ENCODE measurements at regions not wholly inside any gene's neighbourhood (a gene's known extent, or its start where the extent isn't known, plus 50 kb on each side); places are given as distances from the start of the nearest gene placed in this dataset.

DNA sequence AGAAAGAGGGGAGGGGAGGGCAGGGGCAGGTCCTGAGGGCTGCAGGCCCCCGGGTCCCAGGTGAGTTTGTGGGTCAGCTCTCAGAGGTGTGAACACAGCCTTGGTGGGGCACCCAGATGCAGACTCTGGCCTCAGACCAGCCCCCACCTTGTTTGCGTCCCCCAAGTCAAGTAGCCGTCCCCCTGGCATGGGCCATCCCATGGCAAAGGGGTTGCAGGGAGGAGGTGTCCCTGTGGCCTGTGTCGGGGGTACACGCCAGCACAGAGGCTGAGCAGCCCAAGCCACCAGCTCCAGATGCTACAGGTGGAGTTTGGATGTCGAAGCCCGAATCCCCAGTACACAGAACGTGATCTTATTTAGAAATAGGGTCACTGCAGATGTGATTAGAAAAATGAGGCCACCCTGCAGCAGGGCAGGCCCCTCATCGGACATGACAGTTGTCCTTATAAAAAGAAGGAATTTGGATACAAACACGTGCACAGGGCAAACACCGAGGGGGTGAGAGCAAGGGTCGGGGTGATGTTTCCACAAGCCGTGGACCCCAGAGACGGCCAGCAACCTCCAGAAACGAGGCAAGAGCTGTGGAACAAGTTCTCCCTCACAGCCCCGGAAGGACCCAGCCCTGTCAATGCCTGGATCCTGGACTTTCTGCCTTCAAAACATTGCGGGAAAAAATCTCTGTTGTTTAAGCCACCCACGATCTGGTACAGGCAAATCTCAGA, 141.2 kb upstream of the C14orf180 start:
- TF ChIP-seq, protein P1, sequence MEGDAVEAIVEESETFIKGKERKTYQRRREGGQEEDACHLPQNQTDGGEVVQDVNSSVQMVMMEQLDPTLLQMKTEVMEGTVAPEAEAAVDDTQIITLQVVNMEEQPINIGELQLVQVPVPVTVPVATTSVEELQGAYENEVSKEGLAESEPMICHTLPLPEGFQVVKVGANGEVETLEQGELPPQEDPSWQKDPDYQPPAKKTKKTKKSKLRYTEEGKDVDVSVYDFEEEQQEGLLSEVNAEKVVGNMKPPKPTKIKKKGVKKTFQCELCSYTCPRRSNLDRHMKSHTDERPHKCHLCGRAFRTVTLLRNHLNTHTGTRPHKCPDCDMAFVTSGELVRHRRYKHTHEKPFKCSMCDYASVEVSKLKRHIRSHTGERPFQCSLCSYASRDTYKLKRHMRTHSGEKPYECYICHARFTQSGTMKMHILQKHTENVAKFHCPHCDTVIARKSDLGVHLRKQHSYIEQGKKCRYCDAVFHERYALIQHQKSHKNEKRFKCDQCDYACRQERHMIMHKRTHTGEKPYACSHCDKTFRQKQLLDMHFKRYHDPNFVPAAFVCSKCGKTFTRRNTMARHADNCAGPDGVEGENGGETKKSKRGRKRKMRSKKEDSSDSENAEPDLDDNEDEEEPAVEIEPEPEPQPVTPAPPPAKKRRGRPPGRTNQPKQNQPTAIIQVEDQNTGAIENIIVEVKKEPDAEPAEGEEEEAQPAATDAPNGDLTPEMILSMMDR (IDR thresholded peaks at IDR 0.05; ENCODE audit: low read depth, low read length, missing control alignments), result no peak
- DNase-seq (ENCODE audit: extremely low read depth, low read depth), result no peak

DNA sequence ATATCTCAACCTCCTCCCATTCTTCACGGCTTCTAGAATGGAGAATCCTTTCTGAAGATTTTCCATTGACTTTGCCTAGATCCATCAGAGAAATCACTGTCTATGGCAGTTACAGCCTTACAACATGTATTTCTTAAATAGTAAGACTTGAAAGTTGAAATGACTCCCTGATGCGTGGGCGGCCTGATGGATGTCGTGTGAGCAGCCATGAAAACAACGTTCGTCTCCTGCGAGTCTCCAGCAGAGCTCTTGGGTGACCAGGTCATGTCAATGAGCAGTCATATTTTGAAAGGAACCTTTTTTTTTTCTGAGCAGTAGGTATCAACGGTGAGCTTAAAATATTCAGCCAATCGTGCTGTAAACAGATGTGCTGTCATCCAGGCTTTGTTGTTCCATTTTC, 139.9 kb upstream of the C14orf180 start:
- DNase-seq (ENCODE audit: extremely low read depth, low read depth), result no peak
- TF ChIP-seq, protein P1 (IDR thresholded peaks at IDR 0.05; ENCODE audit: low read depth, low read length, missing control alignments), result no peak
- H3K4me3 ChIP-seq (replicated peaks; ENCODE audit: low read depth, low read length), result no peak overlapping the region

More for the DNA sequence above, 141.2 kb upstream of the C14orf180 start:
- H3K4me3 ChIP-seq (replicated peaks; ENCODE audit: low read depth, low read length), result no peak overlapping the region

DNA sequence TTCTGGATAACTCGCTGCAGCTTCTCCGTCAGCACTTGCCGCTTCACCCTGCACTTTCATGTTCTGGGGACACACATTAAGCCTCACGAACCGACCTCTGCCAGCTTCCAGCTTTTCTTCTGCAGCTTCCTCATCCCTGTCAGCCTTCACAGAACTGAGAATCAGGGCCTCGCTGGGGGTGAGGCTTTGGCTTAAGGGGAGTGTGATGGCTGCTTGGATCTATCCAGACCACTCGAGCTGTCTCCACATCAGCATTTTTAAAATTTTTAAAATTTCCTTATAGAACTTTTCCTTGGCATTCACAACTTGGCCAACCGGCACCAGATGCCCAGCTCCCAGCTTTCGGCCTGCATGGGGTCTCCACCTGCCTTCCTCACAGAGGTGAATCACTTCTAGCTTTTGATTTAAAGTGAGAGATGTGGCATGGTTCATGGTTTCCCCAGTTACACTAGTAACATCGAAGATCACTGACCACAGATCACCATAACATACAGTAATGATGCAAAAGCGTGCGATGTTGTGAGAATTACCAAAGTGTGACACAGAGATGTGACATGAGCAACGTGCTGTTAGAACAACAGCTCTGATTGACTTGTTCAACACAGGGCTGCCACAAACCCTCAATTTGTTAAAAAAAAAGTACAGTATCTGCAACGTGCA, 139.1 kb upstream of the C14orf180 start:
- DNase-seq (ENCODE audit: extremely low read depth, low read depth), result no peak
- TF ChIP-seq, protein P1 (IDR thresholded peaks at IDR 0.05; ENCODE audit: low read depth, low read length, missing control alignments), result no peak
- H3K4me3 ChIP-seq (replicated peaks; ENCODE audit: low read depth, low read length), result no peak overlapping the region

DNA sequence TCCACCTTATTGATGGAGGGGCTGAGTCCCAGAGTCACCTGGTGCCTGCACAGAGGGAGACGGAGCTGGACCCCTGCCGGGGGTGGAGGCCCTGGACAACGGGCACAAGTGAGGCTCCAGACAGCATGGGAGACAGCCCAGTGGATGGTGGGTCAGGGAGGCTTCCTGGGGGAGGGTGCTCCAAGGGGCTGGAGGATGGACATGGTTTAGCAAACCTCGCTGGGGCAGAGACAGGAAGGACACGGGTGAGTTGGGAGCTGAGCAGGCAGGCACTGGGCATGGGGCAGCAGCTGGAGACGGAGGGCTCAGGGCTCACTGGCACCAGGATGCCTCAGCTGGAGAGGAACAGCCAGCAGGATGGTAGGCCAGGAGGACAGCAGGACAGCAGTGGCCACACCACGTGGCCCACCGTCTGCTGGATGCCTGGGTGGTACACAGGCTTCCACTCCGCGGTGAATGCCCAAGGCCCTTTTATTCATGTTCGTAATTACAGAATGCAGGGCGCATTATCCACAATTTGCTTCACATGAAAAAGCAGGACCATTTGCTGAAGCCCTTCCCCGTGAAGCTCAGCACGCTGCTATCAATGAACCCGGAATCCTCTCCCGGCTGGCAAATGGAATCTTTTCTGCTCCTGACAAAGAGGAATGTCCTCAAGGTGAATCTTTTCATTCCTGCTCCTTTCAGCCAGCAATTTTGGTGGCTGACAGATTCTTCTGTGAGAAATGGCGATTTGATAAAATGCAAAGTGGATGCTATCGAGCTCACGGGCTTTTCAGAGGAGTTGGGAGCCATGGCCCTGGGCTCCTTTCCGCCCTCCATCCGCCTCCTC, 138.1 kb upstream of the C14orf180 start:
- TF ChIP-seq, protein P1 (IDR thresholded peaks at IDR 0.05; ENCODE audit: low read depth, low read length, missing control alignments), result no peak
- no peak for DNase-seq (ENCODE audit: extremely low read depth, low read depth)

DNA sequence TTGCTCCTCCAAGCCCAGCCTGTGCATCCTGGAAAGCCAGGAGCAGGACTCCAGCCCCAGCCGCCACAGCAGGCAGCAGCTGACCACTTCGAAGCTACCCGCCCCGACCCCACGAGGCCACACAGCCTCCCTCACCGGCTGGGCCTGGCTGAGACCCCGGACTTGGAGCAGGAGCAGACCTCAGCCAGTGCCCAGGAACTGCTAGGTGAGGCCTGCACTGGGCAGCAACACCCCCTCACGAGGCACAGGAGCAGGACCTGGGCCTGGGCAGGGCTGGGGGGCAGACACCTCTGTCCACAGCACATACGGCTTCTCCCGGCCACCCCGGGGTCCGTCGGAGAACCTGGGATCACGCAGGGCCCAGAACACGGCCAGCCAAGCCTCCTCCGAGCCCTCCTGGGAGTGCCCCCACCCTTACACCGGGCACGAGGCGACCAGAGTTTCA, 137.4 kb upstream of the C14orf180 start:
- no peak for DNase-seq (ENCODE audit: extremely low read depth, low read depth)
- no peak overlapping the region for H3K4me3 ChIP-seq (replicated peaks; ENCODE audit: low read depth, low read length)
- TF ChIP-seq, protein P1 (IDR thresholded peaks at IDR 0.05; ENCODE audit: low read depth, low read length, missing control alignments), result no peak

More for the DNA sequence above, 138.1 kb upstream of the C14orf180 start:
- H3K4me3 ChIP-seq (replicated peaks; ENCODE audit: low read depth, low read length), result no peak overlapping the region

DNA sequence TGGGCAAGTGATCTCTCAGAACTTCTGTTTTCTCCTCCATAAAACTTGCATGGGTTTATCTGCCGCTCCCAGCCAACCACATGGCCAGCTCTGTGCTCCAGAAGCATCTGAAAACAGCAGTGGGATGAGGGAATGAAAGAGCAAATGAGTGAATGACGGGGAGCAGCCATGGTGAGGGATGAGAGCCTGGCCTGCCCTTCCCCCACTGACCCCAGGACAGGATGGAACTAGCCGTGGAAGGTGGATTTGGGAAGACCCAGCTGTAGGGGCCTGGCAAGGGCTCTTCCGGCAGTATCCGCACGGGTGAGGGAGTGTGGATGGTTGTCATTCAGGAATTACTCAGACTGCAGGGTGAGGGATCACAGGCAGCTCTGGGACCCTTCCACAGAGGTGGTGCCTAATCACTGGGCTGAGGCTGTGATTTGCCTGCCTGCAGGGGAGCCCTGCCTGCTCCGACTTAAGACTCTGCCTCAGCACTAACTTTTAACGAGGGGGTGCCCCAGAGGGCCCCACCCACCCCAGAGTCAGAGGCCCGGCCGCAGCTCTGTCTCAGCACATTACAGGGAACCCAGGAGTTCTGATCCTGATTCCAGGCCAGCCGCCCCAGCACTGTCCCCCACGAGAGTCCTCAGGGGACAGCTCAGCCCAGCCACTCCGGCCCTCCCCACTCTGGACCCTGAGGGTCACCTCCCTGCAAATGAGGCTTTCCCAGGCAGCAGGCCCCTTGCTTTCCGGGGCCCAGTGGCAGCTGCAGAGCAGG, 136.8 kb upstream of the C14orf180 start:
- no peak overlapping the region for H3K4me3 ChIP-seq (replicated peaks; ENCODE audit: low read depth, low read length)
- DNase-seq (ENCODE audit: extremely low read depth, low read depth), result no peak
- TF ChIP-seq, protein P1 (IDR thresholded peaks at IDR 0.05; ENCODE audit: low read depth, low read length, missing control alignments), result no peak
